HG03064 (cell line): ENCODE measurements at regions not wholly inside any gene's neighbourhood (a gene's known extent, or its start where the extent isn't known, plus 50 kb on each side); places are given as distances from the start of the nearest gene placed in this dataset.
A peak's percentile ranks its signal among the peaks of the same experiment; 100 is the strongest.
"Not testable (repeated sequence)": the region's sequence is repeated elsewhere in the genome, so short reads cannot be mapped to it uniquely, and the experiment has no call there.

Experiments
- ATAC-seq: cut with Tn5 transposase; IDR thresholded peaks from one replicate; pipeline ENCODE4 v1.9.1; 2021; ENCODE audit warnings: low read depth; ENCODE audit not compliant: unreplicated experiment

GRCh38 chr13:90808838-90809237, 538.6 kb upstream of the MIR17HG start:
- no peak for ATAC-seq

- no peak for ATAC-seq
These were observed 523.5 kb upstream of the MIR17HG start for GRCh38 chr13:90824032-90824431.

- ATAC-seq = no peak
These were observed 520.8 kb upstream of the MIR17HG start for GRCh38 chr13:90826688-90827087.

- no peak for ATAC-seq
These were observed 516.7 kb upstream of the MIR17HG start for GRCh38 chr13:90830782-90831181.

GRCh38 chr13:90833951-90834350, 513.5 kb upstream of the MIR17HG start:
- ATAC-seq = no peak

GRCh38 chr13:90834700-90835099, 512.8 kb upstream of the MIR17HG start:
- ATAC-seq = no peak

- no peak for ATAC-seq
These were observed 511.7 kb upstream of the MIR17HG start for GRCh38 chr13:90835826-90836225.

GRCh38 chr13:90838317-90838960, 509.0 kb upstream of the MIR17HG start:
- no peak for ATAC-seq

GRCh38 chr13:90839061-90839460, 508.4 kb upstream of the MIR17HG start:
- no peak for ATAC-seq

GRCh38 chr13:90846936-90847335, 500.6 kb upstream of the MIR17HG start:
- no peak for ATAC-seq

- ATAC-seq = not testable (repeated sequence)
These were observed 493.8 kb upstream of the MIR17HG start for GRCh38 chr13:90853666-90854065.

- ATAC-seq = no peak
These were observed 489.6 kb upstream of the MIR17HG start for GRCh38 chr13:90857921-90858320.

GRCh38 chr13:90866006-90866405, 481.5 kb upstream of the MIR17HG start:
- no peak for ATAC-seq

GRCh38 chr13:90867336-90867683, 480.2 kb upstream of the MIR17HG start:
- ATAC-seq = peak; percentile 83

GRCh38 chr13:90868321-90868920, 479.1 kb upstream of the MIR17HG start:
- ATAC-seq = no peak

GRCh38 chr13:90869580-90869979, 477.9 kb upstream of the MIR17HG start:
- ATAC-seq = no peak

- no peak for ATAC-seq
These were observed 474.9 kb upstream of the MIR17HG start for GRCh38 chr13:90872491-90873025.

- no peak for ATAC-seq
These were observed 466.7 kb upstream of the MIR17HG start for GRCh38 chr13:90880790-90881189.

- ATAC-seq = no peak
These were observed 464.9 kb upstream of the MIR17HG start for GRCh38 chr13:90882551-90882950.

- ATAC-seq = no peak
These were observed 463.9 kb upstream of the MIR17HG start for GRCh38 chr13:90883592-90883991.

GRCh38 chr13:90884066-90884465, 463.4 kb upstream of the MIR17HG start:
- ATAC-seq = no peak
